H1 (cell line): ENCODE measurements at regions not wholly inside any gene's neighbourhood (a gene's known extent, or its start where the extent isn't known, plus 50 kb on each side); places are given as distances from the start of the nearest gene placed in this dataset.

Experiments
- CTCF ChIA-PET: fragments of 300-600 bp; sonication (Branson Sonifier 250); formaldehyde crosslinking; loops from one replicate; lab custom pipeline; 2021; ENCODE audit not compliant: partially characterized antibody; lab: Charles Lee
- POLR2A ChIA-PET: fragments of 300-600 bp; sonication (Branson Sonifier 250); formaldehyde crosslinking; loops from one replicate; lab custom pipeline; 2021; ENCODE audit warnings: inconsistent platforms; ENCODE audit not compliant: partially characterized antibody; lab: Charles Lee
- DNase-seq, 2 experiments: peaks; one replicate each; pipeline versions ENCODE4 v3.0.0 to v3.0.0-alpha.2; 2010 to 2022; ENCODE audit warnings: low spot score in 2 of 2, low read depth in 1 of 2, mixed read lengths in 1 of 2
- FAIRE-seq: peaks from 2 replicates; lab custom pipeline; 2011; peaks lifted over from hg19 to GRCh38; lab: Jason Lieb, UNC
- H2AFZ ChIP-seq: 2 replicates; pipeline ENCODE4 v1.8.1; 2012; ENCODE audit warnings: low read length, inconsistent platforms
- H2AK5ac ChIP-seq: 2 replicates; pipeline ENCODE4 v1.6.1; 2013; ENCODE audit warnings: low read depth, low read length
- H2BK120ac ChIP-seq: replicated peaks from 2 replicates; pipeline ENCODE3; 2013; ENCODE audit warnings: low read depth, low read length, inconsistent platforms
- H2BK12ac ChIP-seq: 2 replicates; pipeline ENCODE4 v1.6.1; 2013; ENCODE audit warnings: low read depth, low read length
- H2BK15ac ChIP-seq: 2 replicates; pipeline ENCODE4 v1.6.1; 2013; ENCODE audit warnings: low read length
- H2BK20ac ChIP-seq: 2 replicates; pipeline ENCODE4 v1.6.1; 2013; ENCODE audit warnings: low read length
- H2BK5ac ChIP-seq: 2 replicates; pipeline ENCODE4 v1.6.1; 2013; ENCODE audit warnings: low read depth, low read length
- H3K14ac ChIP-seq: 2 replicates; pipeline ENCODE4 v1.6.1; 2013; ENCODE audit warnings: inconsistent platforms; ENCODE audit not compliant: insufficient read length
- H3K18ac ChIP-seq: 2 replicates; pipeline ENCODE4 v1.6.1; 2013; ENCODE audit warnings: low read length; ENCODE audit errors: extremely low read depth
- H3K23ac ChIP-seq: 2 replicates; pipeline ENCODE4 v1.6.1; 2013; ENCODE audit warnings: inconsistent platforms; ENCODE audit not compliant: insufficient read length
- H3K23me2 ChIP-seq: 2 replicates; pipeline ENCODE4 v1.6.1; 2013; ENCODE audit warnings: low read depth, low read length
- H3K27ac ChIP-seq: 2 replicates; pipeline ENCODE4 v1.6.1; 2011; ENCODE audit warnings: low read depth, low read length, inconsistent platforms
- H3K27me3 ChIP-seq, 4 experiments: replicated peaks in 1 of 4; 1 replicate in 1 of 4; 2 replicates in 3 of 4; pipeline versions ENCODE4 v1.6.1 to v1.8.1; 2011 to 2013; ENCODE audit warnings: low read length in 3 of 4, mild to moderate bottlenecking in 3 of 4, inconsistent platforms in 2 of 4, mixed read lengths in 2 of 4, moderate library complexity in 1 of 4; ENCODE audit not compliant: control insufficient read depth in 3 of 4, insufficient read depth in 3 of 4; ENCODE audit errors: extremely low read depth in 1 of 4
- H3K36me3 ChIP-seq, 4 experiments: 2 replicates each; pipeline versions ENCODE4 v1.6.1 to v1.8.1; 2011 to 2013; ENCODE audit warnings: mild to moderate bottlenecking in 4 of 4, low read length in 3 of 4, moderate library complexity in 2 of 4, control low read depth in 1 of 4, inconsistent platforms in 1 of 4; ENCODE audit not compliant: insufficient read depth in 4 of 4, control insufficient read depth in 2 of 4
- H3K4ac ChIP-seq: replicated peaks from 2 replicates; pipeline ENCODE3; 2013; ENCODE audit warnings: low read length, low read depth, mixed read lengths, inconsistent platforms; ENCODE audit not compliant: insufficient read length
- H3K4me1 ChIP-seq, 4 experiments: replicated peaks in 1 of 4; 1 replicate in 1 of 4; 2 replicates in 3 of 4; pipeline versions ENCODE4 v1.6.1 to v1.8.1; 2011 to 2013; ENCODE audit warnings: low read length in 3 of 4, inconsistent platforms in 2 of 4, mixed read lengths in 1 of 4; ENCODE audit not compliant: insufficient read depth in 4 of 4, control insufficient read depth in 3 of 4
- H3K4me2 ChIP-seq, 2 experiments: 2 replicates each; pipeline versions ENCODE4 v1.6.1 to v1.8.1; 2011 to 2013; ENCODE audit warnings: low read depth in 2 of 2, low read length in 2 of 2, control low read depth in 1 of 2, inconsistent platforms in 1 of 2, mild to moderate bottlenecking in 1 of 2; ENCODE audit not compliant: insufficient read depth in 1 of 2
- H3K4me3 ChIP-seq, 4 experiments: fragments of 200-600, 300-600 bp in 1 of 4; sonication (generic), shearing (Covaris generic), sonication (Bioruptor Twin) in 1 of 4; 2 replicates each; pipeline versions ENCODE4 v1.5.1 to v1.8.1; 2011 to 2016; ENCODE audit warnings: low read length in 4 of 4, low read depth in 3 of 4, control low read depth in 2 of 4, inconsistent platforms in 2 of 4, mild to moderate bottlenecking in 2 of 4, mixed read lengths in 1 of 4, moderate library complexity in 1 of 4; ENCODE audit not compliant: insufficient read depth in 2 of 4; ENCODE audit errors: extremely low read depth in 1 of 4
- H3K56ac ChIP-seq: replicated peaks from 2 replicates; pipeline ENCODE3; 2013; ENCODE audit warnings: low read depth, mild to moderate bottlenecking, mixed read lengths, low read length, inconsistent platforms; ENCODE audit not compliant: insufficient read length
- H3K79me1 ChIP-seq: 2 replicates; pipeline ENCODE4 v1.6.1; 2013; ENCODE audit warnings: low read depth, low read length, control low read depth
- H3K79me2 ChIP-seq, 2 experiments: 2 replicates each; pipeline versions ENCODE4 v1.6.1 to v1.8.1; 2012 to 2013; ENCODE audit warnings: low read length in 2 of 2, mild to moderate bottlenecking in 2 of 2, inconsistent platforms in 1 of 2; ENCODE audit not compliant: insufficient read depth in 2 of 2, control insufficient read depth in 1 of 2
- H3K9ac ChIP-seq, 4 experiments: replicated peaks in 1 of 4; 1 replicate in 1 of 4; 2 replicates in 3 of 4; pipeline versions ENCODE4 v1.6.1 to v1.8.1; 2011 to 2013; ENCODE audit warnings: low read depth in 3 of 4, low read length in 3 of 4, control low read depth in 2 of 4, mild to moderate bottlenecking in 2 of 4, moderate library complexity in 2 of 4, inconsistent platforms in 1 of 4; ENCODE audit errors: extremely low read depth in 1 of 4
- H3K9me3 ChIP-seq, 2 experiments: 2 replicates each; pipeline versions ENCODE4 v1.6.1 to v1.8.1; 2012 to 2013; ENCODE audit warnings: mild to moderate bottlenecking in 2 of 2, moderate library complexity in 2 of 2, control low read depth in 1 of 2, inconsistent platforms in 1 of 2, low read depth in 1 of 2, low read length in 1 of 2, mixed read lengths in 1 of 2; ENCODE audit not compliant: insufficient read depth in 2 of 2
- H4K20me1 ChIP-seq, 2 experiments: replicated peaks in 1 of 2; 2 replicates each; pipeline versions ENCODE3 to v1.8.1; 2011 to 2013; ENCODE audit warnings: inconsistent platforms in 2 of 2, low read length in 2 of 2, mild to moderate bottlenecking in 1 of 2; ENCODE audit not compliant: insufficient read depth in 2 of 2, control insufficient read depth in 1 of 2
- H4K5ac ChIP-seq: 2 replicates; pipeline ENCODE4 v1.6.1; 2013; ENCODE audit warnings: low read length, low read depth, mixed read lengths, inconsistent platforms; ENCODE audit not compliant: insufficient read length
- H4K8ac ChIP-seq: 2 replicates; pipeline ENCODE4 v1.8.0; 2013; ENCODE audit warnings: mild to moderate bottlenecking, moderate library complexity, low read length, inconsistent platforms; ENCODE audit not compliant: insufficient read depth; ENCODE audit errors: extremely low read depth
- H4K91ac ChIP-seq: replicated peaks from 2 replicates; pipeline ENCODE3; 2013; ENCODE audit warnings: low read length, mixed read lengths, inconsistent platforms; ENCODE audit not compliant: insufficient read length
- POLR2AphosphoS5 ChIP-seq: IDR thresholded peaks from 2 replicates; pipeline ENCODE4 v1.6.1; 2011; ENCODE audit warnings: low read depth, low read length
- SIRT6 ChIP-seq: IDR thresholded peaks from one replicate; pipeline ENCODE4 v1.7.1; 2012; ENCODE audit warnings: low read length, inconsistent platforms
- WGBS, 2 experiments: shearing (Covaris generic) in 1 of 2; methylation state at CpG; one replicate each; pipeline versions ENCODE4 v1.1.6 to v1.1.7; 2013 to 2015; ENCODE audit warnings: low lambda C conversion rate in 2 of 2, mixed read lengths in 2 of 2, inconsistent platforms in 1 of 2, low coverage in 1 of 2, missing lambda C conversion rate in 1 of 2; ENCODE audit not compliant: insufficient replicate concordance in 2 of 2, insufficient coverage in 1 of 2, insufficient read length in 1 of 2; ENCODE audit errors: extremely low coverage in 1 of 2, missing lambda C conversion rate in 1 of 2; 5-methylcytosine and 5-hydroxymethylcytosine counted together

DNA sequence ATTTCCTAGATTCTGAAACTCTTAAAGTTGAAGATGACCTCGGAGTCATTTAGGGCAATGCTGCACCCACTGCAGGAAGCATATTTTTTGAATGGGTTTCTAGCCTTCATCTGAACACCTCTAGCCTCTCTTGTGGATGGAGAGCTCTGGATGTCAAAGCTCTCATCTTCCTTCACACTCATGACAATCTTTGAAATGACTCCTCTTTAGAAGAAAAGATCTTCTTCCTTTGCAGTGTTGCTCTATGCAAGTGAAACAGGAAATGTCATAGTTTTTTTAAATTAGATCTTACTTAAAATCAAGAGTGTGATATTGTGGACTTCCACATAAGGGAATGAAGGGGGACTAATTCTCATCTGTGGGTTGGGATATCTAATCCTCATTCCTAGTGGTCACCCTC, 86.3 kb upstream of the GRIP1 start:
- H3K23ac ChIP-seq, result no peak overlapping the region
- no peaks in the 10 kb centered on the region for H3K79me2 ChIP-seq
- 88% methylated on average over 1 of the region's 1 CpG; no CpG with 5 or more reads in 1 of the 2 experiments for WGBS, 2 experiments
- POLR2A ChIA-PET, result no interaction called here
- CTCF ChIA-PET, result interaction anchor here (1.7 kb wide), 1 partner anchor 53 kb away, joined by 3 read pairs; no protein-coding TSS in a partner anchor
- TF ChIP-seq SIRT6 (no peak), POLR2AphosphoS5 (no peak)
- no peak overlapping the region for H2BK12ac ChIP-seq
- H3K23me2 ChIP-seq, result no peaks in the 10 kb centered on the region
- H3K9ac ChIP-seq, result no peak overlapping the region
- no peak overlapping the region for H2AK5ac ChIP-seq
- H3K4me2 ChIP-seq, result no peak overlapping the region
- H3K9me3 ChIP-seq, result no peaks in the 10 kb centered on the region
- H3K27me3 ChIP-seq, result no peaks in the 10 kb centered on the region
- no peak overlapping the region for H2AFZ ChIP-seq
- H2BK5ac ChIP-seq, result no peak overlapping the region
- no peak overlapping the region for H3K4me3 ChIP-seq
- no peak overlapping the region for H3K56ac ChIP-seq
- no peak overlapping the region for H2BK120ac ChIP-seq
- no peak overlapping the region for H4K91ac ChIP-seq
- H3K4ac ChIP-seq, result no peak overlapping the region
- no peaks in the 10 kb centered on the region for H4K20me1 ChIP-seq
- H3K18ac ChIP-seq, result no peak overlapping the region
- no peak overlapping the region for H4K5ac ChIP-seq
- H3K4me1 ChIP-seq, result peaks cover 0 to 4% (median under 1%) of the 10 kb centered on the region in 4 experiments; a peak in 1 of 7 replicates
- no peaks in the 10 kb centered on the region; a peak in 1 of 8 replicates for H3K36me3 ChIP-seq
- FAIRE-seq (no peak), DNase-seq (no peak)
- no peaks in the 10 kb centered on the region; the same call in 1 of the 2 replicates for H3K79me1 ChIP-seq
- H4K8ac ChIP-seq, result no peak overlapping the region
- H3K27ac ChIP-seq, result no peak overlapping the region
- H2BK20ac ChIP-seq, result no peak overlapping the region
- H2BK15ac ChIP-seq, result no peak overlapping the region
- H3K14ac ChIP-seq, result no peak overlapping the region
